Thymus (tissue), 11 donors: ENCODE measurements at regions not wholly inside any gene's neighbourhood (a gene's known extent, or its start where the extent isn't known, plus 50 kb on each side); places are given as distances from the start of the nearest gene placed in this dataset.
"Not testable (repeated sequence)": the region's sequence is repeated elsewhere in the genome, so short reads cannot be mapped to it uniquely, and the experiment has no call there.

Experiments
- DNase-seq, 9 donors: peaks; one replicate each; pipeline ENCODE4 v3.0.0-alpha.2; 2013; ENCODE audit warnings: low spot score in 9 of 9, low read depth in 6 of 9, missing footprints in 1 of 9
- H3K27ac ChIP-seq, 2 donors: one replicate each; pipeline ENCODE4 v1.5.1; 2013; ENCODE audit warnings: control low read depth in 1 of 2, low read depth in 1 of 2, low read length in 1 of 2, mild to moderate bottlenecking in 1 of 2, moderate library complexity in 1 of 2
- H3K27me3 ChIP-seq, 2 donors: one replicate each; pipeline ENCODE4 v1.5.1; 2013; ENCODE audit warnings: low read length in 1 of 2; ENCODE audit not compliant: control insufficient read depth in 2 of 2, insufficient read depth in 1 of 2
- H3K36me3 ChIP-seq, 2 donors: one replicate each; pipeline ENCODE4 v1.5.1; 2013; ENCODE audit warnings: low read length in 1 of 2, mild to moderate bottlenecking in 1 of 2, moderate library complexity in 1 of 2; ENCODE audit not compliant: control insufficient read depth in 2 of 2, insufficient read depth in 2 of 2
- H3K4me1 ChIP-seq, 2 donors: one replicate each; pipeline ENCODE4 v1.5.1; 2013; ENCODE audit warnings: low read length in 2 of 2; ENCODE audit not compliant: control insufficient read depth in 2 of 2, insufficient read depth in 2 of 2
- H3K4me3 ChIP-seq, 2 donors: one replicate each; pipeline ENCODE4 v1.5.1; 2013; ENCODE audit warnings: low read length in 2 of 2, control low read depth in 1 of 2, mild to moderate bottlenecking in 1 of 2
- H3K9me3 ChIP-seq, 2 donors: one replicate each; pipeline ENCODE4 v1.5.1; 2013; ENCODE audit warnings: low read length in 1 of 2, mild to moderate bottlenecking in 1 of 2; ENCODE audit not compliant: control insufficient read depth in 2 of 2, insufficient read depth in 1 of 2
- WGBS: extraction: QIAGEN DNeasy Blood & Tissue Kit; methylation state at CpG from one replicate; pipeline ENCODE4 v1.1.7; 2013; 5-methylcytosine and 5-hydroxymethylcytosine counted together
- donor health status: healthy.

- not testable (repeated sequence) for H3K36me3 ChIP-seq, H3K4me1 ChIP-seq, DNase-seq, H3K27ac ChIP-seq, H3K9me3 ChIP-seq, H3K4me3 ChIP-seq, H3K27me3 ChIP-seq
- 91% methylated on average over 2 of the region's 2 CpGs for WGBS
These were observed 56.2 kb upstream of the TFPI start for GRCh38 chr2:187610450-187610849.

- H3K4me3 ChIP-seq, result no peak overlapping the region
- H3K36me3 ChIP-seq, result no peaks in the 10 kb centered on the region
- no peak overlapping the region for H3K27ac ChIP-seq
- 87% methylated on average over 1 of the region's 1 CpG for WGBS
- H3K27me3 ChIP-seq, result no peaks in the 10 kb centered on the region
- no peaks in the 10 kb centered on the region for H3K9me3 ChIP-seq
- no peak for DNase-seq
- H3K4me1 ChIP-seq, result no peaks in the 10 kb centered on the region
These were observed 58.6 kb upstream of the TFPI start for GRCh38 chr2:187612857-187613256.

GRCh38 chr2:187614756-187615155 lies 60.5 kb upstream of the TFPI start:
- 86% methylated on average over 2 of the region's 2 CpGs for WGBS

GRCh38 chr2:187615364-187615763 lies 61.1 kb upstream of the TFPI start:
- no peak overlapping the region for H3K27ac ChIP-seq
- H3K36me3 ChIP-seq, result no peaks in the 10 kb centered on the region
- no peak for DNase-seq
- no peaks in the 10 kb centered on the region for H3K4me1 ChIP-seq
- no peaks in the 10 kb centered on the region for H3K9me3 ChIP-seq
- H3K27me3 ChIP-seq, result no peaks in the 10 kb centered on the region
- no peak overlapping the region for H3K4me3 ChIP-seq
- WGBS, result 88% methylated on average over 4 of the region's 4 CpGs

More at GRCh38 chr2:187614756-187615155, 60.5 kb upstream of the TFPI start:
- Histone ChIP-seq H3K4me3 (no peak overlapping the region), H3K27ac (no peak overlapping the region), H3K36me3 (no peaks in the 10 kb centered on the region), H3K9me3 (no peaks in the 10 kb centered on the region), H3K4me1 (no peaks in the 10 kb centered on the region), H3K27me3 (no peaks in the 10 kb centered on the region)
- no peak for DNase-seq

- no peaks in the 10 kb centered on the region for H3K36me3 ChIP-seq
- 100% methylated on average over 1 of the region's 1 CpG for WGBS
- no peak for DNase-seq
- no peaks in the 10 kb centered on the region for H3K4me1 ChIP-seq
- no peak overlapping the region for H3K27ac ChIP-seq
- H3K4me3 ChIP-seq, result no peak overlapping the region
- no peaks in the 10 kb centered on the region for H3K27me3 ChIP-seq
- H3K9me3 ChIP-seq, result no peaks in the 10 kb centered on the region
These were observed 61.7 kb upstream of the TFPI start for GRCh38 chr2:187615902-187616301.

GRCh38 chr2:187617120-187617519 lies 62.9 kb upstream of the TFPI start:
- Histone ChIP-seq H3K4me1 (no peaks in the 10 kb centered on the region), H3K4me3 (no peak overlapping the region), H3K9me3 (no peaks in the 10 kb centered on the region), H3K27me3 (no peaks in the 10 kb centered on the region), H3K27ac (no peak overlapping the region), H3K36me3 (no peaks in the 10 kb centered on the region)
- 98% methylated on average over 3 of the region's 3 CpGs for WGBS
- no peak for DNase-seq

- no peaks in the 10 kb centered on the region for H3K4me1 ChIP-seq
- no peaks in the 10 kb centered on the region for H3K27me3 ChIP-seq
- H3K4me3 ChIP-seq, result no peak overlapping the region
- H3K9me3 ChIP-seq, result no peaks in the 10 kb centered on the region
- H3K36me3 ChIP-seq, result no peaks in the 10 kb centered on the region
- no peak for DNase-seq
- H3K27ac ChIP-seq, result no peak overlapping the region
These were observed 63.7 kb upstream of the TFPI start for GRCh38 chr2:187617905-187618304.

- 84% methylated on average over 2 of the region's 2 CpGs for WGBS
- DNase-seq, result no peak
- H3K27ac ChIP-seq, result no peak overlapping the region
These were observed 64.6 kb upstream of the TFPI start for GRCh38 chr2:187618813-187619212.

GRCh38 chr2:187627153-187627552 lies 72.9 kb upstream of the TFPI start:
- H3K9me3 ChIP-seq, result no peaks in the 10 kb centered on the region
- H3K27ac ChIP-seq, result no peak overlapping the region
- no peak overlapping the region for H3K4me3 ChIP-seq
- H3K27me3 ChIP-seq, result no peaks in the 10 kb centered on the region
- no peak for DNase-seq
- WGBS, result 94% methylated on average over 3 of the region's 3 CpGs
- H3K36me3 ChIP-seq, result no peaks in the 10 kb centered on the region
- H3K4me1 ChIP-seq, result no peaks in the 10 kb centered on the region

More at GRCh38 chr2:187618813-187619212, 64.6 kb upstream of the TFPI start:
- Histone ChIP-seq H3K36me3 (no peaks in the 10 kb centered on the region), H3K4me1 (no peaks in the 10 kb centered on the region), H3K4me3 (no peak overlapping the region), H3K9me3 (no peaks in the 10 kb centered on the region), H3K27me3 (no peaks in the 10 kb centered on the region)
